ENCODE measurements at regions not wholly inside any gene's neighbourhood (a gene's known extent, or its start where the extent isn't known, plus 50 kb on each side); places are given as distances from the start of the nearest gene placed in this dataset.
"Not testable (repeated sequence)": the region's sequence is repeated elsewhere in the genome, so short reads cannot be mapped to it uniquely, and the experiment has no call there.

- no peak for DNase-seq (ENCODE audit: low spot score)
These were observed 531.0 kb upstream of the SALL3 start for GRCh38 chr18:78448591-78448990.

DNA sequence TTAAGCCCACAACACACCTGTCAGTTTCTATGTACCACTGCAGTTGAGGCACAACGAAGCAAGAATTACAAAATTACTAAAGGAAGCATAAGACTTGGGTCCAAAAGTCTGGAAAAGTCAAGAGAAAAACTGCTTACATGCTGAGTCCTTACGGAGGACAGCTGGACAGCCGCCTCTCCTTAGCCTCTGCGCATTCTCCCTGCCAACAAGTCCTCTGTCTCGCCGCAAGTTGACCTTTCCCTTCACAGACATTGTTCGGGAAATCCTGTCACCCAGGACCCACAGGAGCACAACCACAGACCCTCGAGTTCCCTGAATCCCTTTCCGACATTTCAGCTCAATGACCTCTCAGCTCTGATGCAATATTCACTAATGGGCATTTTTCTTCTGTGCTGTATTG, 525.4 kb upstream of the SALL3 start:
- no peak for DNase-seq (ENCODE audit: low spot score)

DNA sequence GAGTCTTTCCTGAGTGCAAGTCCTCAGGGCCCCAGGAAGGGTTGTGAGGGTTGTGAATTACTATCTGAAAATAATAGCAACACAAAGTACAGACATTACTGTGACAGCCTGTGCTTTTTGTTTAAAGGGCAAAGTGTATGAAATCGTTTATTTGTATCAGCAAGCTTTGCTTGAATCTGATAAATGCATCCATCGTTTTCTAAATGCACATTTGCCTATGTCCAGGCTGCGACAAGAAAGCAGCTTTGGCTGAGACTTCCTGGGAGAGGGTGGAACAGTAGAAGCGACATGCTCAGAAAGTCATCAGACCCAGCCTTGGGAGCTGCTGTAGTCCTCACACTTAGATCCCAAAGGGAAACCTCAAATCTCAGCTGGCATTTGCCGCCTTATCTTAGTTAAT, 524.2 kb upstream of the SALL3 start:
- DNase-seq (ENCODE audit: low spot score): no peak

GRCh38 chr18:78457011-78457410, 522.6 kb upstream of the SALL3 start:
- DNase-seq (ENCODE audit: low spot score): no peak

DNA sequence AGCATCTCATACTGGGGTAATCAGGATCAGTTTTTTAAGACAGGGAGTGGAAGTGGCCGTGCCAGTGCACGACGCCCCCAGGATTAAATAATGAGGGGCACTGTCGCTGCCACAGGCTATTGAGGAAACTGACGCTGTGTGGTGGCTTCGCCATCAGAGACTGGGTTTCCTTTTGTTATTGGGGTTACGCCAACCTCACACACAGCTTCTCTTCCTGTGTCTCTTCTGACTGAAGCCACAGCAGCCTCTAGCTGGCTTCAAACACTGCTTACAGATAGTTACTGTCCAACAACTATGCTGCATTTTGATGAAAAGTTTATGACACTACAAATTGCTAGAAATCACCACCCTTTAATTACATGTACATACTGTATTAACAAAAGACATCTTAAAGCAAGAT, 521.9 kb upstream of the SALL3 start:
- no peak for DNase-seq (ENCODE audit: low spot score)

- no peak for DNase-seq (ENCODE audit: low spot score)
These were observed 521.3 kb upstream of the SALL3 start for GRCh38 chr18:78458356-78458755.

- no peak for DNase-seq (ENCODE audit: low spot score)
These were observed 520.0 kb upstream of the SALL3 start for GRCh38 chr18:78459668-78460067.

GRCh38 chr18:78460558-78460957, 519.1 kb upstream of the SALL3 start:
- DNase-seq (ENCODE audit: low spot score): no peak

GRCh38 chr18:78473563-78473962, 506.1 kb upstream of the SALL3 start:
- no peak for DNase-seq (ENCODE audit: low spot score)

- no peak for DNase-seq (ENCODE audit: low spot score)
These were observed 501.8 kb upstream of the SALL3 start for GRCh38 chr18:78477840-78478239.

DNA sequence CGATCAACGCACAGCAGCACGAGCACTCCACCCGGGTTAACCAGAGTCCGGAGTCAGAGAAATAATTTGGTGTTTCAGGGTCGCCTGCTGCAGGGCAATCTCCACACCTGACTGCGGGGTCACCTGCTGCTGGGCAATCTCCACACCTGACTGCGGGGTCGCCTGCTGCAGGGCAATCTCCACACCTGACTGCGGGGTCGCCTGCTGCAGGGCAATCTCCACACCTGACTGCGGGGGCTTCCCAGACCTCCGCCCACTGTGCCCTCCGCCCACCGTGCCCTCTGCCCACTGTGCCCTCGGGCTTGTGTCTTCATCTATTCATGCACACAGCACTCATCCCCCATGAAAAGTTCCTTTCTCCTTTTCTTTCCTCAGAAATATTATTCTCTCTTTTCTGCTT, 500.2 kb upstream of the SALL3 start:
- DNase-seq (ENCODE audit: low spot score): no peak

DNA sequence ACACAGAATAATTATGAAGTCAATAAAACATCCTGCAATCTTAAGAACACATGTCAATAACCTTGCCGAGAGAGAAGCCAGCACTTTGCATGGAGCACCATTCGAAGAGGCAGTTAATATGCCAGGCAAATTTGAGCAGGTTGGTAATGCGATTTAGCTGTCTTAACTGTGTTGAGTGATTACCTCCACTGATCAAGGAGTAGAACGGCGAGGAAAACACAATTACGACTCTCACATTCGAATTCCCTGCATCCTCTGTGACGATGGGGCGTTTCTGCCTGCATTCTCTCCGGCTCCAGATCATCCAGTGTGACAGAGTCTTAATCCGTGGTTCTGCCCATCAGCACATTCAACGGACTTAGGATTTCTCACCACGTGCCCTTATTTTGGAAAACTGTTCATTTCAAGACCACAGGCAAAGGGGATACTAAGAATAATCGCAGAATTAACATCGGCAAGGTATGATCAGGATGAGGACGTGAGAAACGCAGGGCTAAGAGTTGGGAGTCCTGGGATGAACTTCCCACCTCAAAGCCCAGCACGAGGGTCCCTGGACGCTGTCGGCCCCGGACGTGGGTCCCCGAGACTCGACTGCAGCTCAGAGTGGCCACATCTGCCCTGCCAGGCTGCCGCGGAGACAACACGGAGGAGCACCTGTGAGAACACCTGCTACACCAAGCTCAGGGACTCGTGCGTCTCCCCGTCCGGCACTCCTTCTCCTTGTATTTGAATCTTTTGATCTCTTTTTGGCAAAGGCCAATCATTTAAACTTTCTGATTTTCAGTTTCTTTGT, 499.2 kb upstream of the SALL3 start:
- no peak for DNase-seq (ENCODE audit: low spot score)

DNA sequence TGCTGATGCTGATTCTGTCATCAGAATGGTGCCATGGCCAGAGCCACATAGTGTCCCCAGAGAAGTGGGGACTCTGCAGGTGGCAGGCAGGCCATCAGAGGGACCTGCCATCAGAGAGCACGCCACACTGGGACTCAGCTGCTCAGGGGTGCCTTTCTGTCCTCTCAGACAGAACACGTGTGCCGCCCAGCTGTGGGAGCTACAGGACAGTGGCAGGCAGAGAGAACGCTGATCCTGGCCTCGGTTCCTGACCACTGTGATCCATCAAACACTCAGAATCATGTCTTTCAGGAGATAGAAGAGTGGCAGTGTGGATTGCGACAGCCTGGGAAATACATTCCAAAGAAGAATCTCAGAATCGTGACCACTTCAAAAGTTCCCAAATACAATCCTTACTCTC, 497.2 kb upstream of the SALL3 start:
- no peak for DNase-seq (ENCODE audit: low spot score)

- DNase-seq (ENCODE audit: low spot score): no peak
These were observed 492.0 kb upstream of the SALL3 start for GRCh38 chr18:78487649-78488048.

- no peak for DNase-seq (ENCODE audit: low spot score)
These were observed 487.4 kb upstream of the SALL3 start for GRCh38 chr18:78492064-78492812.

- DNase-seq (ENCODE audit: low spot score): no peak
These were observed 486.7 kb upstream of the SALL3 start for GRCh38 chr18:78492813-78493371.

GRCh38 chr18:78493490-78493889, 486.1 kb upstream of the SALL3 start:
- not testable (repeated sequence) for DNase-seq (ENCODE audit: low spot score)

GRCh38 chr18:78494204-78495085, 485.2 kb upstream of the SALL3 start:
- peak; percentile 81 for DNase-seq (ENCODE audit: low spot score)

- DNase-seq (ENCODE audit: low spot score): no peak
These were observed 484.1 kb upstream of the SALL3 start for GRCh38 chr18:78495550-78495949.

GRCh38 chr18:78496079-78496478, 483.5 kb upstream of the SALL3 start:
- DNase-seq (ENCODE audit: low spot score): no peak

DNA sequence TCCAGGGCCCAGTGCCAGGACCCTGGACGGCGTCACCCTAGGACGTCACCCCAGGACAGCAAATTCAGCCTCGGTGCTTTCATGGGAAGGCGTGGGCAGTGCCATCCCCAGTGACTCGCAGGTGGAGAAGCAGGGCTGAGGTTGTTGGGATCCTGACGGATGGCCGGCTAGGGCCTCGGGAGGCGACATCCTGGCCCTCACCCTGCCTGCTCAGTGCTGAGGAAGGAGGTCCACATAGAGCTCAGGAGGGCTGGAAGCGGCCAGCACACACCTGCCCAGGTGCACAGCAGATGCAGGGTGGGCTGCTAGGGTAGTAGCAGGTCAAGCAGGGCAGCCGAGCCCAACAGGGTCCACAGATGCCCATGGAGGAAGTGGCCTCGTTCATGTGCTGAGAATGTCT, 482.0 kb upstream of the SALL3 start:
- DNase-seq (ENCODE audit: low spot score): no peak

- DNase-seq (ENCODE audit: low spot score): no peak
These were observed 480.0 kb upstream of the SALL3 start for GRCh38 chr18:78499586-78499985.

Measured in H4 (cell line).